NCI-H146 treated with DMSO at 0.1 percent for 48 hours (cell line): ENCODE measurements at regions not wholly inside any gene's neighbourhood (a gene's known extent, or its start where the extent isn't known, plus 50 kb on each side); places are given as distances from the start of the nearest gene placed in this dataset.

Source experiments
- DNase-seq: peaks from one replicate; lab custom pipeline; 2025; ENCODE audit not compliant: unreplicated experiment; lab: John Stamatoyannopoulos, UW

- DNase-seq = no peak
Observed at GRCh38 chr14:62138593-62138992, 376.4 kb downstream of the SNAPC1 start.

GRCh38 chr14:62141139-62141538, 378.9 kb downstream of the SNAPC1 start:
- no peak for DNase-seq

GRCh38 chr14:62143245-62143644, 381.0 kb downstream of the SNAPC1 start:
- DNase-seq = no peak

GRCh38 chr14:62144863-62145262, 382.6 kb downstream of the SNAPC1 start:
- DNase-seq = no peak

GRCh38 chr14:62146030-62146429, 383.8 kb downstream of the SNAPC1 start:
- DNase-seq = no peak

- DNase-seq = no peak
Observed at GRCh38 chr14:62156052-62156451, 393.8 kb downstream of the SNAPC1 start.

GRCh38 chr14:62158779-62159178, 396.6 kb downstream of the SNAPC1 start:
- peak; percentile 21 for DNase-seq

GRCh38 chr14:62159314-62159713, 397.1 kb downstream of the SNAPC1 start:
- DNase-seq = no peak

- DNase-seq = peak; percentile 25
Observed at GRCh38 chr14:62162998-62163589, 400.9 kb downstream of the SNAPC1 start.

GRCh38 chr14:62168564-62169155, 406.4 kb downstream of the SNAPC1 start:
- DNase-seq = peak; percentile 63

GRCh38 chr14:62179367-62180018, 417.3 kb downstream of the SNAPC1 start:
- peak; percentile 19 for DNase-seq

GRCh38 chr14:62181591-62181990, 419.4 kb downstream of the SNAPC1 start:
- DNase-seq = no peak

- DNase-seq = no peak
Observed at GRCh38 chr14:62185078-62185477, 422.9 kb downstream of the SNAPC1 start.

- DNase-seq = no peak
Observed at GRCh38 chr14:62187265-62187664, 425.0 kb downstream of the SNAPC1 start.

- DNase-seq = no peak
Observed at GRCh38 chr14:62189698-62190097, 427.5 kb downstream of the SNAPC1 start.

GRCh38 chr14:62206456-62206855, 444.2 kb downstream of the SNAPC1 start:
- DNase-seq = no peak

- no peak for DNase-seq
Observed at GRCh38 chr14:62209287-62209899, 447.2 kb downstream of the SNAPC1 start.

GRCh38 chr14:62213516-62213915, 451.3 kb downstream of the SNAPC1 start:
- DNase-seq = no peak

GRCh38 chr14:62216121-62216520, 453.9 kb downstream of the SNAPC1 start:
- DNase-seq = no peak

GRCh38 chr14:62234849-62235248, 472.6 kb downstream of the SNAPC1 start:
- no peak for DNase-seq

- DNase-seq = no peak
Observed at GRCh38 chr14:62244221-62244620, 482.0 kb downstream of the SNAPC1 start.

- no peak for DNase-seq
Observed at GRCh38 chr14:62247266-62247665, 485.0 kb downstream of the SNAPC1 start.
